ENCODE measurements at regions not wholly inside any gene's neighbourhood (a gene's known extent, or its start where the extent isn't known, plus 50 kb on each side); places are given as distances from the start of the nearest gene placed in this dataset.
"Not testable (repeated sequence)": the region's sequence is repeated elsewhere in the genome, so short reads cannot be mapped to it uniquely, and the experiment has no call there.

GRCh38 chr5:159799701-159800100 is 116.6 kb upstream of the ADRA1B start:
- TF ChIP-seq CTCF (IDR thresholded peaks at IDR 0.05; ENCODE audit: low read depth, low read length, missing control alignments): no peak
- no peak for DNase-seq (ENCODE audit: extremely low read depth, low read depth)
- no peak overlapping the region for H3K4me3 ChIP-seq (replicated peaks; ENCODE audit: low read depth, low read length)

- TF ChIP-seq CTCF (IDR thresholded peaks at IDR 0.05; ENCODE audit: low read depth, low read length, missing control alignments): no peak
- H3K4me3 ChIP-seq (replicated peaks; ENCODE audit: low read depth, low read length): no peak overlapping the region
- DNase-seq (ENCODE audit: extremely low read depth, low read depth): no peak
Observed at GRCh38 chr5:159800131-159800840, 116.0 kb upstream of the ADRA1B start.

GRCh38 chr5:159801303-159801702 is 115.0 kb upstream of the ADRA1B start:
- no peak overlapping the region for H3K4me3 ChIP-seq (replicated peaks; ENCODE audit: low read depth, low read length)
- DNase-seq (ENCODE audit: extremely low read depth, low read depth): no peak
- no peak for TF ChIP-seq CTCF (IDR thresholded peaks at IDR 0.05; ENCODE audit: low read depth, low read length, missing control alignments)

GRCh38 chr5:159802661-159803060 is 113.6 kb upstream of the ADRA1B start:
- TF ChIP-seq CTCF (IDR thresholded peaks at IDR 0.05; ENCODE audit: low read depth, low read length, missing control alignments): no peak
- no peak for DNase-seq (ENCODE audit: extremely low read depth, low read depth)
- H3K4me3 ChIP-seq (replicated peaks; ENCODE audit: low read depth, low read length): no peak overlapping the region

GRCh38 chr5:159804121-159804520 is 112.2 kb upstream of the ADRA1B start:
- DNase-seq (ENCODE audit: extremely low read depth, low read depth): no peak
- H3K4me3 ChIP-seq (replicated peaks; ENCODE audit: low read depth, low read length): no peak overlapping the region
- no peak for TF ChIP-seq CTCF (IDR thresholded peaks at IDR 0.05; ENCODE audit: low read depth, low read length, missing control alignments)

- no peak for TF ChIP-seq CTCF (IDR thresholded peaks at IDR 0.05; ENCODE audit: low read depth, low read length, missing control alignments)
- H3K4me3 ChIP-seq (replicated peaks; ENCODE audit: low read depth, low read length): no peak overlapping the region
- DNase-seq (ENCODE audit: extremely low read depth, low read depth): no peak
Observed at GRCh38 chr5:159805021-159805420, 111.3 kb upstream of the ADRA1B start.

GRCh38 chr5:159807135-159807534 is 109.1 kb upstream of the ADRA1B start:
- not testable (repeated sequence) for DNase-seq (ENCODE audit: extremely low read depth, low read depth); H3K4me3 ChIP-seq (replicated peaks; ENCODE audit: low read depth, low read length)
